SW 1271 (cell line): ENCODE measurements at regions not wholly inside any gene's neighbourhood (a gene's known extent, or its start where the extent isn't known, plus 50 kb on each side); places are given as distances from the start of the nearest gene placed in this dataset.
"Not testable (repeated sequence)": the region's sequence is repeated elsewhere in the genome, so short reads cannot be mapped to it uniquely, and the experiment has no call there.

ENCODE experiments used
- DNase-seq, 2 experiments: peaks; one replicate each; lab custom pipeline; 2025; lab: John Stamatoyannopoulos, UW

GRCh38 chr13:70995338-70995737, 871.7 kb downstream of the DACH1 start:
- DNase-seq, result no peak

GRCh38 chr13:70994191-70994590, 872.8 kb downstream of the DACH1 start:
- no peak for DNase-seq

GRCh38 chr13:70987043-70987442, 878.8 kb upstream of the KLHL1 start:
- DNase-seq, result no peak

- DNase-seq, result no peak
Observed at GRCh38 chr13:70985371-70985770, 877.1 kb upstream of the KLHL1 start.

DNA sequence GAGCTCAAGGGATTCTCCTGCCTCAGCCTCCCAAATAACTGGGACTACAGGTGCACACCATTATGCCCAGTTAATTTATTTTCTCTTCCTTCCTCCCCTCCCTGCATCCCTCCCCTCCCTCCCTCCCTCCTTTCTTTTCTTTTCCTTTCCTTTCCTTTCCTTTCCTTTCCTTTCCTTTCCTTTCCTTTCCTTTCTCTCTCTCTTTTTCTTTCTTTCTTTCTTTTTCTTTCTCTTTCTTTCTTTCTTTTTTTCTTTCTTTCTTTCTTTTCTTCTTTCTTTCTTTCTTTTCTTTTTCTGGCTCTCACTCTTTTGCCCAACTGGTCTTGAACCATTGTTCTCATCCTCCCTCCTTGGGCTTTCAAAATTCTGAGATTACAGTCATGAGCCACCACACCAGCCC, 873.0 kb upstream of the KLHL1 start:
- DNase-seq, result not testable (repeated sequence)

- DNase-seq, result no peak
Observed at GRCh38 chr13:70969321-70969720, 861.1 kb upstream of the KLHL1 start.

- no peak for DNase-seq
Observed at GRCh38 chr13:70967564-70967963, 859.3 kb upstream of the KLHL1 start.

DNA sequence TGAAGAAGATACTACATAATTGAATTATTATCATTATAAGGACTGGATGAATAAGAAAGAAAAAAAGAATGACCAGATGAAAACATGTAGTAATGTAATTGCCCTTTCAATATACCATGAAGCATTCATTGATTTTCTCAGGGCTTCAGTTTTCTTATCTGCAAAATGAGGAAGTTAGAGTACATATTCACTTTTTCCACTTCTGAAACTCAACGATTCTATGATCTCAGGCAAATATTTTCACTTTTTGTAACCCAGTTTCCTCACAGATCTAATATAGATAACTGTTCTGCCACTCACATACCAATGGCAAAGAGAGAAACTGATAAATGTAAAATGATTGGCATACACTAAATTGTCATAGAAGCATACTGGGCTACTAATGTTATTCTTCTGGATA, 856.6 kb upstream of the KLHL1 start:
- no peak for DNase-seq

GRCh38 chr13:70964124-70964523, 855.9 kb upstream of the KLHL1 start:
- DNase-seq, result peak in 1 of 2 experiments; percentile 1

- peak in 1 of 2 experiments; percentile 41 for DNase-seq
Observed at GRCh38 chr13:70960841-70961443, 852.7 kb upstream of the KLHL1 start.

- no peak for DNase-seq
Observed at GRCh38 chr13:70959035-70959775, 851.0 kb upstream of the KLHL1 start.

DNA sequence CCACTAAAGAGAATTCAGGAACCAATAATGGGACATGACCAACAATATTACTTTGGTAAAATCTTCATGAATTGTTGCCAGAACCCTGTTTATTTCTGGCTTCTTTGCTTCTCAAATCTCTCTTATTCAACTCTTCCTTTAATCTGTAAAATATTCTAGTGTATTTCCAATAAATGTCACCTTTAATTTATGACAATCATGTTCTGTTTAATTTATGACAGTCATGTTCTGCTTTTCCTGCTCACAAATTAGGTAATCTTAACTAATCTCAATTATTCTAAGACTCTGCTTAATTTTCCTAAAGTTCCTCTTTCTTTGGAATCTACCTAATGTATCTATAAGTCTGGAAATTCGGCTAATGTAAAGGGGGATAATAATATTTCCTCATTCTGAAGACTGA, 847.6 kb upstream of the KLHL1 start:
- DNase-seq, result no peak

- DNase-seq, result no peak
Observed at GRCh38 chr13:70950664-70951063, 842.4 kb upstream of the KLHL1 start.

DNA sequence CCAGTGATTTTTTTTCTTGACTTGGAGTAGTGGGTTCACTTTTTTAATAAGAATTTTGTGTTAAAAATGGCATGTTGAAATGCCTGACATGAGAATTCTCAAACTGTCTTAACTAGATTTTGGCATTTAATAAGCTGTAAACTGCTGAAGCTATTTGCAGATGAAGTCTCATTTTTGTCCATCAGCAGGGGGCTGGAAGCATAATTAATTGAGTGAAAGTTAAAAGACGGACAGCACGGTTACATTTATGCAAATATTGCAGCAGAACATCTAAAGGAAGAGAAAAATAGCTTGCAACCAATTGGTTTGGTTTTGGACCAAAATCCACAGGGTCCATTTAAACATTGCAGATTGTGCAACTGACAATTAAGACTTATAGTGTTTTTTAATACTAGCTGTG, 837.3 kb upstream of the KLHL1 start:
- DNase-seq, result no peak

- no peak for DNase-seq
Observed at GRCh38 chr13:70941454-70941853, 833.2 kb upstream of the KLHL1 start.

DNA sequence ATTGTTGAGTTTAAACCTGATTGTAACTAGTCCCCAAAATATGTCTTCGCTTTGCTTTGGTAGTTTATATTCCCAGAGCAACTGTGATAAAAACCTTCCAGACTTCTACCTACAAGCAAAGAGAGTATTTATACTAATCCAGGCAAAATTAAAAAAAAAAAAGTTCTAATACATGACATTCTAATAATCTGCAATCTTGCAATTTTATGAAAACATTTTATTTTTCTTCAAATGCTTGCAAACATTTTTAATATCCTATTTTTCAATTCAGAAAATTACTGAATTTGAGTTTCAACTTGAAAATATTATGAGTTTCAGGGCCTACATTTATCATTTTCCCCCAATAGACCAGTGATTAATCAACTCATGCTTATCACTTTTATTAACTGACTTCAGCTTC, 830.2 kb upstream of the KLHL1 start:
- no peak for DNase-seq

GRCh38 chr13:70932511-70932910, 824.3 kb upstream of the KLHL1 start:
- DNase-seq, result no peak

DNA sequence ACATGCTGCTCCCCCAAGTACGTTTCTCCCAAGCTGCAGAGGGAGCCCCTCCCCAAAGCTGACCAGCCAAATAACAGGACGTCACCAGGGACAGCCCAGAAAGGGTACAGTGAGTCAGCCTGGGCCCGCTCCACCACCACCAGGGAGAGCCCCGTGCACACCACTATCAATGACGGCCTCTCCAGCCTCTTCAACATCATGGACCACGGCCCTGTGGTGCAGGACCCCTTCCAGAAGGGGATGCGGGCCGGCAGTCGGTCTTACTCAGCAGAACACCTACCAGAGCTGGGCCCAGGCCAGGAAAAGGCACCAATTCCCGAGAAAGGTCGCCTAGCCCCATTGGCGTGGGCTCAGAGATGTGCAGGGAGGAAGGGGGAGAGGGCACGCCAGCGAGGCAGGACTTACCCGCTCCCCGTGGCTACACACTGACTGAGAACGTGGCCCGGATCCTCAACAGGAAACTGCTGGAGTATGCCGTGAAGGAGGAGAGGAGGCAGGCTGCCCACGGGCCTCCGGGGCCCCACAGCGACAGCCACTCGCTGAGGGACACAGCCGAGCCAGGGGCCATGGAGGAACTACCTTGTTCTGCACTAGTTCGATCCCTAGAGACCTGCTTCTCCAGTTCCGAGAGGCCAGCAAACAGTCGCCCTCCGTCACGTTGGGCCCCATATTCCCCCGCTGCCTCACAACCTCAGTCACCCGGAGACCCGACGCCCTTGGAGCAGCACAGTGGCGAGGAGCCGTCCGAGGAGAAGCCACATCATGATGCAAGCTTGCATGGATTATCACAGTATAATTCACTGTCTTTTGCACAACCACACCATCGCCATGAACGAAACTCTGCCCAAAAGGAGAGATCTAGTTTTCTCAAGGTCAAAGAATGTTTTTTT, 815.9 kb upstream of the KLHL1 start:
- DNase-seq, result no peak

- no peak for DNase-seq
Observed at GRCh38 chr13:70911286-70911685, 803.0 kb upstream of the KLHL1 start.

DNA sequence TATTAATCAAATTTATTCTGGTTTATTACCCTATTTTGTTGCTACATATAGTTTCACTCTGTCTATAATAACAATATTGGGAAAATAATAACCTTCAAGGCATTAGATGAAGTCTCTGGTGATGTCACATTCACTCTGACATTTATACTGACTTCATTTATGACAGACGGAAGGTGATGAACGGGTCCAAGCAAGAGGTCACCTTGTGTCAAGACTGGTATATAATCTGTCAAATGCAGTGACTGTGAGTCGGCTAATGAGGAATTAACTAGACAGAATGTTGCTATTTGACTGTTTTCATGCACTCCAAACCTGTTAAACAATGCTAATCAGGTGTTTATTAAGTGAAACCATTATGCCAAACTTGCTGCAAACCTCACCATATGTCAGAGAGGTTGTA, 800.5 kb upstream of the KLHL1 start:
- DNase-seq, result no peak

DNA sequence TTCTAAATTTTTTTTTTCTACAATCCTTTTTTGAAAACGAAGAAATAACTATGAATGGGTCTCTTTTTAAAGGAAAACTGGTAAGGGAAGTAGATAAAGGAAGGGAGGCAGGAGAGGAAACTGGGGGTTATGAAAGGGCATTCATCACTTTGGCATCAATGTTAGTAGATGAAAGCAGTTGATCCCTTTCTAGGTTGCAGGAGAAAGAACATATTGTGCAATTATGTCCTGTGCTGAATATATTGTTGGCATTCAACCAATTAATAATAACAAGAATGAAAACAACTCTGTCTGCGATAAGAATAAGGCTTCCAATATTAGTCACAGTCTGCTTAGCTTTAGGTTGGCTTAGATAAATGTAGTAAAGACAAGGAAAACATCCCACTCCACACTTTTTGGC, 796.8 kb upstream of the KLHL1 start:
- DNase-seq, result no peak

- DNase-seq, result no peak
Observed at GRCh38 chr13:70896136-70896535, 787.9 kb upstream of the KLHL1 start.

GRCh38 chr13:70895599-70895998, 787.3 kb upstream of the KLHL1 start:
- DNase-seq, result no peak
